Keratinocyte (primary cell): ENCODE measurements at regions not wholly inside any gene's neighbourhood (a gene's known extent, or its start where the extent isn't known, plus 50 kb on each side); places are given as distances from the start of the nearest gene placed in this dataset.

ENCODE experiments used
- CTCF ChIP-seq, 3 experiments: IDR thresholded peaks in 1 of 3; conservative IDR thresholded peaks in 1 of 3; optimal IDR thresholded peaks in 1 of 3; 2 replicates in 2 of 3; 3 replicates in 1 of 3; pipeline versions ENCODE3 to v1.5.1; 2011; ENCODE audit warnings: low read length in 3 of 3, mild to moderate bottlenecking in 3 of 3, moderate library complexity in 2 of 3, control low read depth in 1 of 3, inconsistent platforms in 1 of 3; ENCODE audit not compliant: insufficient read depth in 2 of 3; ENCODE audit errors: extremely low read depth in 1 of 3
- EZH2 ChIP-seq: IDR thresholded peaks from one replicate; pipeline ENCODE4 v1.6.1; 2012; ENCODE audit warnings: inconsistent platforms, mild to moderate bottlenecking, low read length, moderate library complexity

GRCh38 chr11:112516755-112517154 is 256.1 kb upstream of the PLET1 start:
- TF ChIP-seq CTCF (optimal IDR thresholded peaks at IDR 0.05 in 1 of 3, IDR thresholded peaks at IDR 0.05 in 1 of 3, conservative IDR thresholded peaks at IDR 0.05 in 1 of 3; ENCODE audit: extremely low read depth in 1 of 3, insufficient read depth in 2 of 3, low read length in 3 of 3) (no peak), EZH2 (no peak)
